OCI-LY7 (cell line): ENCODE measurements at regions not wholly inside any gene's neighbourhood (a gene's known extent, or its start where the extent isn't known, plus 50 kb on each side); places are given as distances from the start of the nearest gene placed in this dataset.

Experiments used
- BruUV-seq: library from RNA; stranded (reverse); fragments of 400-500 nt; replicated peaks from 2 replicates; lab custom pipeline; 2021; lab: Mats Ljungman, UMichigan
- CTCF ChIA-PET: fragments of 300-600 bp; sonication (Branson Sonifier 250); formaldehyde crosslinking; loops from one replicate; lab custom pipeline; 2022; ENCODE audit warnings: antibody characterized with exemption; ENCODE audit not compliant: unreplicated experiment; lab: Charles Lee
- POLR2A ChIA-PET: fragments of 300-600 bp; sonication (Branson Sonifier 250); formaldehyde crosslinking; loops from one replicate; lab custom pipeline; 2022; ENCODE audit warnings: antibody characterized with exemption; lab: Charles Lee
- DNase-seq: peaks from one replicate; pipeline ENCODE4 v3.0.0-alpha.2; 2015; ENCODE audit warnings: low spot score
- H2AFZ ChIP-seq: fragments of 200-600 bp; sonication (generic), shearing (Covaris generic); 2 replicates; pipeline ENCODE4 v1.6.1; 2014; ENCODE audit warnings: mild to moderate bottlenecking, antibody characterized with exemption, low read length, moderate library complexity
- H3K27ac ChIP-seq: fragments of 200-600 bp; sonication (generic); 2 replicates; pipeline ENCODE4 v1.5.1; 2014; ENCODE audit warnings: mixed run types, low read depth, mild to moderate bottlenecking, moderate library complexity, low read length, inconsistent platforms; ENCODE audit not compliant: poor library complexity, severe bottlenecking
- H3K36me3 ChIP-seq: fragments of 200-600 bp; sonication (generic); 2 replicates; pipeline ENCODE4 v1.6.1; 2014; ENCODE audit warnings: mild to moderate bottlenecking, antibody characterized with exemption, low read length, moderate library complexity, mixed read lengths; ENCODE audit not compliant: insufficient read depth
- H3K4me1 ChIP-seq: fragments of 200-600 bp; sonication (generic); 2 replicates; pipeline ENCODE4 v1.5.1; 2014; ENCODE audit warnings: mild to moderate bottlenecking, low read length; ENCODE audit not compliant: insufficient read depth, poor library complexity, severe bottlenecking
- H3K4me2 ChIP-seq: fragments of 200-600 bp; sonication (generic); 2 replicates; pipeline ENCODE4 v1.6.1; 2014; ENCODE audit warnings: mild to moderate bottlenecking, low read length
- H3K4me3 ChIP-seq: fragments of 200-600 bp; sonication (generic); 2 replicates; pipeline ENCODE4 v1.5.1; 2014; ENCODE audit warnings: mild to moderate bottlenecking, low read depth, low read length; ENCODE audit not compliant: poor library complexity, severe bottlenecking
- H3K79me2 ChIP-seq: fragments of 200-600 bp; sonication (generic); 2 replicates; pipeline ENCODE4 v1.6.1; 2016; ENCODE audit warnings: low read depth, mild to moderate bottlenecking, low read length, moderate library complexity, mixed read lengths; ENCODE audit not compliant: insufficient read depth
- H3K9me2 ChIP-seq: fragments of 200-600 bp; sonication (generic); 2 replicates; pipeline ENCODE4 v1.6.1; 2016; ENCODE audit warnings: mild to moderate bottlenecking, low read length, mixed read lengths; ENCODE audit not compliant: insufficient read depth
- H3K9me3 ChIP-seq: fragments of 200-600 bp; sonication (generic); 2 replicates; pipeline ENCODE4 v1.6.1; 2014; ENCODE audit warnings: mild to moderate bottlenecking, mixed run types, low read length, mixed read lengths
- H4K20me1 ChIP-seq: fragments of 200-600 bp; sonication (generic); 2 replicates; pipeline ENCODE4 v1.6.1; 2014; ENCODE audit warnings: mild to moderate bottlenecking, antibody characterized with exemption, low read length, moderate library complexity, mixed read lengths; ENCODE audit not compliant: insufficient read depth
- CTCF ChIP-seq: fragments of 200-600 bp; sonication (generic); conservative IDR thresholded peaks from 2 replicates; pipeline ENCODE4 v1.5.1; 2014; ENCODE audit warnings: mild to moderate bottlenecking, antibody characterized with exemption, low read length, moderate library complexity, mixed read lengths
- EZH2phosphoT487 ChIP-seq: fragments of 200-600 bp; sonication (generic); IDR thresholded peaks from 2 replicates; pipeline ENCODE4 v1.6.1; 2018; ENCODE audit warnings: low read depth, borderline replicate concordance, mild to moderate bottlenecking, mixed run types, antibody characterized with exemption, low read length, moderate library complexity, mixed read lengths
- intact Hi-C: fragments of 100-400 bp; cut with micrococcal nuclease; formaldehyde crosslinking; loops from one replicate; pipeline ENCODE4 v1.10.0; 2022; ENCODE audit not compliant: unreplicated experiment

- no peak for TF ChIP-seq EZH2phosphoT487
- no peak for TF ChIP-seq CTCF
- BruUV-seq = no TSS peak
- no peak overlapping the region for H3K4me2 ChIP-seq
- ChIA-PET CTCF (no interaction called here), POLR2A (interaction anchor here (1.4 kb wide), 1 partner anchor 11 kb away, joined by 3 read pairs; no protein-coding TSS in a partner anchor)
- H3K4me3 ChIP-seq = no peak overlapping the region
- no peaks in the 10 kb centered on the region for H3K79me2 ChIP-seq
- H3K4me1 ChIP-seq = no peaks in the 10 kb centered on the region
- DNase-seq = no peak
- no peaks in the 10 kb centered on the region for H3K9me3 ChIP-seq
- H4K20me1 ChIP-seq = no peaks in the 10 kb centered on the region
- H3K9me2 ChIP-seq = no peaks in the 10 kb centered on the region
- no peaks in the 10 kb centered on the region for H3K36me3 ChIP-seq
- H3K27ac ChIP-seq = no peak overlapping the region
- intact Hi-C loops = no loop called here
- no peak overlapping the region for H2AFZ ChIP-seq
These were observed 74.4 kb downstream of the TMX1 start for GRCh38 chr14:51314321-51315015.

GRCh38 chr14:51317373-51317772, 77.3 kb downstream of the TMX1 start:
- no peaks in the 10 kb centered on the region for H3K4me1 ChIP-seq
- no peaks in the 10 kb centered on the region for H3K9me2 ChIP-seq
- POLR2A ChIA-PET = no interaction called here
- no peaks in the 10 kb centered on the region for H3K9me3 ChIP-seq
- H4K20me1 ChIP-seq = no peaks in the 10 kb centered on the region
- H3K4me2 ChIP-seq = no peak overlapping the region
- H2AFZ ChIP-seq = no peak overlapping the region
- BruUV-seq = no TSS peak
- intact Hi-C loops = no loop called here
- TF ChIP-seq EZH2phosphoT487 (no peak), CTCF (no peak)
- CTCF ChIA-PET = no interaction called here
- no peak overlapping the region for H3K27ac ChIP-seq
- H3K79me2 ChIP-seq = no peaks in the 10 kb centered on the region
- no peaks in the 10 kb centered on the region for H3K36me3 ChIP-seq
- DNase-seq = no peak
- no peak overlapping the region for H3K4me3 ChIP-seq

- ChIA-PET CTCF (no interaction called here), POLR2A (no interaction called here)
- Histone ChIP-seq H3K4me1 (no peaks in the 10 kb centered on the region), H3K27ac (no peak overlapping the region), H3K4me2 (no peak overlapping the region), H3K9me2 (no peaks in the 10 kb centered on the region), H3K4me3 (no peak overlapping the region), H2AFZ (no peak overlapping the region), H3K79me2 (no peaks in the 10 kb centered on the region), H3K36me3 (no peaks in the 10 kb centered on the region), H3K9me3 (no peaks in the 10 kb centered on the region), H4K20me1 (no peaks in the 10 kb centered on the region)
- intact Hi-C loops = no loop called here
- TF ChIP-seq CTCF (no peak), EZH2phosphoT487 (no peak)
- BruUV-seq = no TSS peak
- DNase-seq = no peak
These were observed 79.0 kb downstream of the TMX1 start for GRCh38 chr14:51318813-51319597.
